PFSK-1 (cell line): ENCODE measurements at regions not wholly inside any gene's neighbourhood (a gene's known extent, or its start where the extent isn't known, plus 50 kb on each side); places are given as distances from the start of the nearest gene placed in this dataset.

Source experiments
- FOXP2 ChIP-seq: optimal IDR thresholded peaks from 2 replicates; pipeline ENCODE3; 2011; ENCODE audit warnings: borderline replicate concordance, control low read depth, inconsistent platforms; ENCODE audit not compliant: insufficient read depth; ENCODE audit errors: extremely low read length, extremely low read depth
- POLR2AphosphoS5 ChIP-seq: IDR thresholded peaks from 2 replicates; pipeline ENCODE4 v1.6.1; 2012; ENCODE audit warnings: low read depth, mild to moderate bottlenecking, control low read depth, low read length, moderate library complexity
- SIN3A ChIP-seq: IDR thresholded peaks from 2 replicates; pipeline ENCODE4 v1.6.1; 2012; ENCODE audit warnings: mild to moderate bottlenecking, low read length, moderate library complexity, borderline replicate concordance; ENCODE audit not compliant: insufficient read depth
- TAF1 ChIP-seq: IDR thresholded peaks from 2 replicates; pipeline ENCODE4 v1.6.1; 2012; ENCODE audit warnings: low read length, control low read depth, borderline replicate concordance; ENCODE audit not compliant: insufficient read depth
- TF ChIP-seq, protein P1 (sequence below), 2 experiments: IDR thresholded peaks; 2 replicates each; pipeline versions ENCODE4 v1.6.1 to v1.8.0; 2011 to 2012; ENCODE audit warnings: low read depth in 2 of 2, low read length in 2 of 2, control low read depth in 1 of 2, inconsistent platforms in 1 of 2, mild to moderate bottlenecking in 1 of 2, moderate library complexity in 1 of 2; ENCODE audit not compliant: insufficient read depth in 1 of 2

DNA sequence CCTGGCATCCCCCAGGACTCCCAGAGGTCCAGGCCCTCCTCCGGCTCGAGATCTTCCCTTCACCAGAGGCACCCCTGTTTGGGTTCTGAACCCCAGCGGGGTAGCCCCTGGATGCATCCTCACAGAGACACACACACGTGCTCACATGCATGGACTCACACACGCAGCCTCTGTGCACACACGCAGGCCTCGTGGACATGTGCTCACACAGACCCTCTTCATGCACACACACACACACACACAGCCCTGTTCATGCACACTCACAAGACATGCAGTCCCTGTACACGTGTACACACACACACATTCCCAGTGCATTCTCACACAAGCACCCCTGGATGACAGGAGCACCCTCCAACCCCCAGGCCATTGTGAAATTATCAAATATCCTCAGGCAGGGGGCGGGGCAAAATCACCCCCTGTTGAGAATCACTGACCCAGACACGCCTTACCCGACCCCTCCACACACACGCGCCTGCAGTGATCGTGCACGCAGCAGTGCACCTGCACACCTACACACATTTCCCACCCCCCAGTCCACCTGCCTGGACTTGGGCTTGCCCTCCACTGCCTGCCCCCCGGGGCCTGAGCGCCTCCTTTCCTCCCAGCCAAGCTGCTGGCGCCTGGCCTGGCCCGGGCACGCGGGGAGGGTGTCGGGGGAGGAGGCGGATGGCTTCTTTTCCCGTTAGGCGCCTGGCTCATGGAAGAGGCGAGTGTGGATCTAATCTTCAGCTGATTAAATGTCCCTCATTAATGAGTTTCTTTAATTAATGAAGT, 62.6 kb downstream of the ENGASE start:
- no peak for TF ChIP-seq TAF1
- TF ChIP-seq FOXP2, result no peak
- no peak for TF ChIP-seq POLR2AphosphoS5
- TF ChIP-seq SIN3A, result no peak
- TF ChIP-seq, protein P1, sequence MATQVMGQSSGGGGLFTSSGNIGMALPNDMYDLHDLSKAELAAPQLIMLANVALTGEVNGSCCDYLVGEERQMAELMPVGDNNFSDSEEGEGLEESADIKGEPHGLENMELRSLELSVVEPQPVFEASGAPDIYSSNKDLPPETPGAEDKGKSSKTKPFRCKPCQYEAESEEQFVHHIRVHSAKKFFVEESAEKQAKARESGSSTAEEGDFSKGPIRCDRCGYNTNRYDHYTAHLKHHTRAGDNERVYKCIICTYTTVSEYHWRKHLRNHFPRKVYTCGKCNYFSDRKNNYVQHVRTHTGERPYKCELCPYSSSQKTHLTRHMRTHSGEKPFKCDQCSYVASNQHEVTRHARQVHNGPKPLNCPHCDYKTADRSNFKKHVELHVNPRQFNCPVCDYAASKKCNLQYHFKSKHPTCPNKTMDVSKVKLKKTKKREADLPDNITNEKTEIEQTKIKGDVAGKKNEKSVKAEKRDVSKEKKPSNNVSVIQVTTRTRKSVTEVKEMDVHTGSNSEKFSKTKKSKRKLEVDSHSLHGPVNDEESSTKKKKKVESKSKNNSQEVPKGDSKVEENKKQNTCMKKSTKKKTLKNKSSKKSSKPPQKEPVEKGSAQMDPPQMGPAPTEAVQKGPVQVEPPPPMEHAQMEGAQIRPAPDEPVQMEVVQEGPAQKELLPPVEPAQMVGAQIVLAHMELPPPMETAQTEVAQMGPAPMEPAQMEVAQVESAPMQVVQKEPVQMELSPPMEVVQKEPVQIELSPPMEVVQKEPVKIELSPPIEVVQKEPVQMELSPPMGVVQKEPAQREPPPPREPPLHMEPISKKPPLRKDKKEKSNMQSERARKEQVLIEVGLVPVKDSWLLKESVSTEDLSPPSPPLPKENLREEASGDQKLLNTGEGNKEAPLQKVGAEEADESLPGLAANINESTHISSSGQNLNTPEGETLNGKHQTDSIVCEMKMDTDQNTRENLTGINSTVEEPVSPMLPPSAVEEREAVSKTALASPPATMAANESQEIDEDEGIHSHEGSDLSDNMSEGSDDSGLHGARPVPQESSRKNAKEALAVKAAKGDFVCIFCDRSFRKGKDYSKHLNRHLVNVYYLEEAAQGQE (IDR thresholded peaks at IDR 0.05; ENCODE audit: insufficient read depth in 1 of 2, low read depth in 2 of 2, low read length in 2 of 2), result no peak

DNA sequence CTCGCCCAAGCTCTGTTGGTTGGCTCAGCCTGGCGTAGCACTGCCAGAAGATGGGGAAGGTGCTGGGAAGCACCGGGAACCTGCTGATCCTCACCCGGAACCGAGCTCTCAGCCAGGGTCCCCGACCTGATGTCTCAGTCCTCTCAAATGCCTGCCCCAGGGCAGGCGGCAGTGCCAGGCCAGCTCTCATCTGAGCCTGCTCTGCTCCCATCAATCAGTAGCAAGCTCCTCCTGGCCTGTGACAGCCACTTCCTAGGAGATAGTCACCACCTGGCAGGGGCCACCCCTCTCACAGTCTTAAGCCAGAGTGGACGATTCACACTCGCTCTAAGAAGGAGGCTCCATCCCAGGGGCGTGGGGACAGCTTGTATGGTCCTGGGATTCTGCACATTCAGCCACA, 62.0 kb downstream of the ENGASE start:
- TF ChIP-seq TAF1, result no peak
